Tibial artery (tissue), 4 donors: ENCODE measurements at regions not wholly inside any gene's neighbourhood (a gene's known extent, or its start where the extent isn't known, plus 50 kb on each side); places are given as distances from the start of the nearest gene placed in this dataset.

ENCODE experiments used
- DNase-seq, 2 donors: peaks; one replicate each; pipeline ENCODE4 v3.0.0-alpha.2; 2019
- H3K27ac ChIP-seq, 2 donors: fragments of 200-600 bp; sonication (generic) in 1 of 2; 1 replicate in 1 of 2; 2 replicates in 1 of 2; pipeline ENCODE4 v1.5.1; 2018 to 2019; ENCODE audit warnings: mild to moderate bottlenecking in 1 of 2
- H3K27me3 ChIP-seq, 2 donors: fragments of 200-600 bp; sonication (generic) in 1 of 2; one replicate each; pipeline versions ENCODE4 v1.5.1 to v1.6.0; 2016 to 2019
- H3K36me3 ChIP-seq, 3 donors: fragments of 200-600 bp; sonication (generic) in 2 of 3; one replicate each; pipeline ENCODE4 v1.5.1; 2016 to 2019; ENCODE audit warnings: mild to moderate bottlenecking in 2 of 3
- H3K4me1 ChIP-seq, 4 donors: fragments of 200-600 bp; sonication (generic) in 2 of 4; 1 replicate in 3 of 4; 2 replicates in 1 of 4; pipeline ENCODE4 v1.5.1; 2016 to 2019
- H3K4me3 ChIP-seq, 2 donors: fragments of 200-600 bp; sonication (generic) in 1 of 2; 1 replicate in 1 of 2; 2 replicates in 1 of 2; pipeline ENCODE4 v1.5.1; 2018 to 2019; ENCODE audit warnings: mild to moderate bottlenecking in 2 of 2
- H3K9me3 ChIP-seq, 3 donors: fragments of 200-600 bp; sonication (generic) in 1 of 3; one replicate each; pipeline ENCODE4 v1.5.1; 2016 to 2019
- intact Hi-C: fragments of 100-400 bp; cut with DNase I; formaldehyde crosslinking; loops from one replicate; pipeline ENCODE4 v1.15.0; 2023; ENCODE audit warnings: low total_unique reads
- TF ChIP-seq, protein P1 (sequence below), 2 experiments: fragments of 200-600 bp in 1 of 2; fragments of 450-650 bp in 1 of 2; IDR thresholded peaks; one replicate each; pipeline ENCODE4 v1.5.1; 2017 to 2019; ENCODE audit warnings: antibody characterized with exemption in 2 of 2, mild to moderate bottlenecking in 1 of 2, moderate library complexity in 1 of 2

DNA sequence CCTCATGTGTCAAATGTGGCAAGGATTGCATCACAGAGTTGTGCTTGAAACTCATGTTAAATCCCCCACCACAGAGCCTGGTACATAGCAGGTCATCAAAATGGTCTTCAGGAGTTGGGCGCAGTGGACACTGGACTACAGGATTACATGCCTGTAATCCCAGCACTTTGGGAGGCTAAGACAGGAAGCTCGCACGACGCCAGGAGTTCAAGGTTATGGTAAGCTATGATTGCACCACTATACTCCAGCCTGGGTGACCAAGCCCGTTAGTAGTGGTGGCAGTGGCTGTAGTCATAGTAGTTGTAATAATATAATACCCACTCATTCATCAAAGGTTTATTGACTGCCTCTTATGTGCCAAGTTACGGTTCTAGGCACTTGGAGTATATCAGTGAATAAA lies 123.4 kb upstream of the IRF2BP2 start:
- intact Hi-C loops, result no loop called here
- TF ChIP-seq, protein P1, sequence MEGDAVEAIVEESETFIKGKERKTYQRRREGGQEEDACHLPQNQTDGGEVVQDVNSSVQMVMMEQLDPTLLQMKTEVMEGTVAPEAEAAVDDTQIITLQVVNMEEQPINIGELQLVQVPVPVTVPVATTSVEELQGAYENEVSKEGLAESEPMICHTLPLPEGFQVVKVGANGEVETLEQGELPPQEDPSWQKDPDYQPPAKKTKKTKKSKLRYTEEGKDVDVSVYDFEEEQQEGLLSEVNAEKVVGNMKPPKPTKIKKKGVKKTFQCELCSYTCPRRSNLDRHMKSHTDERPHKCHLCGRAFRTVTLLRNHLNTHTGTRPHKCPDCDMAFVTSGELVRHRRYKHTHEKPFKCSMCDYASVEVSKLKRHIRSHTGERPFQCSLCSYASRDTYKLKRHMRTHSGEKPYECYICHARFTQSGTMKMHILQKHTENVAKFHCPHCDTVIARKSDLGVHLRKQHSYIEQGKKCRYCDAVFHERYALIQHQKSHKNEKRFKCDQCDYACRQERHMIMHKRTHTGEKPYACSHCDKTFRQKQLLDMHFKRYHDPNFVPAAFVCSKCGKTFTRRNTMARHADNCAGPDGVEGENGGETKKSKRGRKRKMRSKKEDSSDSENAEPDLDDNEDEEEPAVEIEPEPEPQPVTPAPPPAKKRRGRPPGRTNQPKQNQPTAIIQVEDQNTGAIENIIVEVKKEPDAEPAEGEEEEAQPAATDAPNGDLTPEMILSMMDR (IDR thresholded peaks at IDR 0.05), result no peak
- no peak for DNase-seq

GRCh38 chr1:234732671-234733390 lies 122.9 kb upstream of the IRF2BP2 start:
- H3K36me3 ChIP-seq, result no peaks in the 10 kb centered on the region
- intact Hi-C loops, result no loop called here
- no peak overlapping the region for H3K27ac ChIP-seq
- H3K27me3 ChIP-seq, result no peaks in the 10 kb centered on the region
- TF ChIP-seq, protein P1 (IDR thresholded peaks at IDR 0.05), result no peak
- no peaks in the 10 kb centered on the region for H3K9me3 ChIP-seq
- no peak overlapping the region for H3K4me3 ChIP-seq
- DNase-seq, result no peak
- peaks cover 0 to 6% (median under 1%) of the 10 kb centered on the region in 4 donors for H3K4me1 ChIP-seq

More for the DNA sequence above, 123.4 kb upstream of the IRF2BP2 start:
- Histone ChIP-seq H3K27ac (no peak overlapping the region), H3K9me3 (no peaks in the 10 kb centered on the region), H3K36me3 (no peaks in the 10 kb centered on the region), H3K4me3 (no peak overlapping the region), H3K4me1 (peaks cover 0 to 5% (median 0%) of the 10 kb centered on the region in 4 donors), H3K27me3 (no peaks in the 10 kb centered on the region)

DNA sequence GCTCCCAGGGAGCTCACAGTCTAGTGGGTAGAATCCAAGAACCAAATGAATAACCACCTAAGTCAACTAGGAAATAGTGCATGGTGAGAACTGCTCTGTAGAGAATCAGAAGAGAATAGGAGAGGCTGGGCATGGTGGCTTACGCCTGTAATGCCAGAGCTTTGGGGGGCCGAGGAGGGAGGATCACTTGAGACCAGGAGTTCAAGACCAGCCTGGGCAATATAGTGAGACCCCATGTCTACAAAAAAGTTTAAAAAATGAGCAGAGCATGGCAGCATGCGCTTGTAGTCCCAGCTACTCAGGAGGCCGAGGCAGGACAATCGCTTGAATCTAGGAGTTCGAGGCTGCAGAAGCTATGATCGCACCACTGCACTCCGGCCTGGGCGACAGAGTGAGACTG lies 122.3 kb upstream of the IRF2BP2 start:
- intact Hi-C loops, result no loop called here
- TF ChIP-seq, protein P1 (IDR thresholded peaks at IDR 0.05), result no peak

GRCh38 chr1:234731569-234732085 lies 121.6 kb upstream of the IRF2BP2 start:
- intact Hi-C loops, result no loop called here
- no peak for DNase-seq
- Histone ChIP-seq H3K36me3 (no peaks in the 10 kb centered on the region), H3K4me1 (peaks cover 0 to 18% (median 11%) of the 10 kb centered on the region in 4 donors), H3K27ac (no peak overlapping the region), H3K4me3 (no peak overlapping the region), H3K9me3 (no peaks in the 10 kb centered on the region), H3K27me3 (no peaks in the 10 kb centered on the region)
- TF ChIP-seq, protein P1 (IDR thresholded peaks at IDR 0.05), result no peak

More for the DNA sequence above, 122.3 kb upstream of the IRF2BP2 start:
- Histone ChIP-seq H3K27ac (no peak overlapping the region), H3K4me1 (peaks cover 0 to 12% (median 6%) of the 10 kb centered on the region in 4 donors), H3K9me3 (no peaks in the 10 kb centered on the region), H3K4me3 (no peak overlapping the region), H3K27me3 (no peaks in the 10 kb centered on the region), H3K36me3 (no peaks in the 10 kb centered on the region)
- DNase-seq, result no peak

DNA sequence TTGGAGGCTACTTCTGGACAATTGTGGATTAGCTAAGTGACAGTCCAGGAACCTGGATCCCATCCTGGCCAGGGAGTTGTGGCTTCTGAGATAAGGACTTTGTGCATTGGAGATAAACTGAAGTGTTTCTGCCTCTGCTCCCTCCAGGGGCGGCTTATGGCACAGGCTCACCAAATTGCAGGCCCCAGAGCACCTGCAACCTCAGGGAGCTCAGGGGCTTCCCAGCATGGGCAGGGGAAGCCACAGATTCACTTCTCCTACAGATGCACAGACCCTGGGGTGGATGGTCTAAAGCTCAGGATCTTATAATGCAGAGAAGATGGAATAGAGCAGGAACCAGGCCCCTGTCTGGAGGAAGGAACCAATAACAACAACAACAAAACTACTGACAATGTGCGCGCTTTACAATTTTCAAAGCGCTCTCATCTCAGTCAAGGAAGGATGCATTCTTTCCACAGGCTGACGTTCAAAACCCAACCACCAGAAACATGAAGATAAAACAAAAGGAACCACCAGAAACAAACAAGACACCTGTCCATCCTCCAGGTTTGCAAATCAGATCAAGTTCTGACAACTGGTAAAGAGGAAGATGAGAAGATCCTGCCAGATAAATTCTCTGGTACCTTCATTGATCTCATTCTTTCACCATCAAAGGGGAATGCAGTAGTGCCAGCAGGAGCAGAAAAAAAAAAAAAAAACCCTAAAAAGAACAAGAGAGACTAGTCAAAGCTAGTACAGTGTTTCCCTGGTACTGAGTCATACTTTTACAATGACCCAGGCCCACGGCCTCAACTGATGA lies 121.0 kb upstream of the IRF2BP2 start:
- intact Hi-C loops, result no loop called here
- no peak for DNase-seq

More for the DNA sequence above, 121.0 kb upstream of the IRF2BP2 start:
- Histone ChIP-seq H3K4me3 (no peak overlapping the region), H3K27ac (no peak overlapping the region), H3K27me3 (no peaks in the 10 kb centered on the region), H3K36me3 (no peaks in the 10 kb centered on the region), H3K9me3 (no peaks in the 10 kb centered on the region), H3K4me1 (peaks cover 0 to 25% (median 18%) of the 10 kb centered on the region in 4 donors)
- TF ChIP-seq, protein P1 (IDR thresholded peaks at IDR 0.05), result no peak
